Glutamatergic neuron (in vitro differentiated cells): ENCODE measurements at regions not wholly inside any gene's neighbourhood (a gene's known extent, or its start where the extent isn't known, plus 50 kb on each side); places are given as distances from the start of the nearest gene placed in this dataset.

Experiments
- DNase-seq: peaks from one replicate; pipeline ENCODE4 v3.0.0; 2022
- H3K27ac Mint-ChIP-seq: one replicate; pipeline ENCODE4 v1.8.0; 2020; ENCODE audit warnings: mild to moderate bottlenecking, mixed read lengths, inconsistent platforms; ENCODE audit not compliant: unreplicated experiment
- H3K27me3 Mint-ChIP-seq: one replicate; pipeline ENCODE4 v1.8.0; 2020; ENCODE audit warnings: mild to moderate bottlenecking, moderate library complexity, mixed read lengths, inconsistent platforms; ENCODE audit not compliant: unreplicated experiment
- H3K36me3 Mint-ChIP-seq: one replicate; pipeline ENCODE4 v1.8.0; 2020; ENCODE audit warnings: mild to moderate bottlenecking, mixed read lengths, inconsistent platforms; ENCODE audit not compliant: unreplicated experiment
- H3K4me1 Mint-ChIP-seq: one replicate; pipeline ENCODE4 v1.8.0; 2020; ENCODE audit warnings: mild to moderate bottlenecking, low read depth, mixed read lengths, inconsistent platforms; ENCODE audit not compliant: unreplicated experiment
- H3K4me3 Mint-ChIP-seq: one replicate; pipeline ENCODE4 v1.8.0; 2020; ENCODE audit warnings: mild to moderate bottlenecking, mixed read lengths, inconsistent platforms; ENCODE audit not compliant: unreplicated experiment
- H3K9me3 Mint-ChIP-seq: one replicate; pipeline ENCODE4 v1.8.0; 2020; ENCODE audit warnings: mild to moderate bottlenecking, moderate library complexity, mixed read lengths, inconsistent platforms; ENCODE audit not compliant: unreplicated experiment
- CTCF ChIP-seq: fragments of 200-600 bp; sonication (generic); IDR thresholded peaks from one replicate; pipeline ENCODE4 v1.5.0; 2021; ENCODE audit not compliant: partially characterized antibody, unreplicated experiment

- Mint-ChIP-seq H3K36me3 (no peaks in the 10 kb centered on the region), H3K4me1 (no peaks in the 10 kb centered on the region), H3K9me3 (no peaks in the 10 kb centered on the region), H3K27me3 (no peaks in the 10 kb centered on the region), H3K27ac (no peak overlapping the region), H3K4me3 (no peak overlapping the region)
- DNase-seq, result no peak
- no peak for TF ChIP-seq CTCF
Measured at GRCh38 chr4:133389029-133389428, 239.9 kb downstream of the PCDH10 start.

- Mint-ChIP-seq H3K27ac (no peak overlapping the region), H3K4me1 (no peaks in the 10 kb centered on the region), H3K27me3 (no peaks in the 10 kb centered on the region), H3K4me3 (no peak overlapping the region), H3K9me3 (no peaks in the 10 kb centered on the region), H3K36me3 (no peaks in the 10 kb centered on the region)
- no peak for TF ChIP-seq CTCF
- no peak for DNase-seq
Measured at GRCh38 chr4:133385161-133385954, 236.3 kb downstream of the PCDH10 start.

- DNase-seq, result no peak
- TF ChIP-seq CTCF, result no peak
- Mint-ChIP-seq H3K9me3 (no peaks in the 10 kb centered on the region), H3K4me1 (no peaks in the 10 kb centered on the region), H3K27ac (no peak overlapping the region), H3K36me3 (no peaks in the 10 kb centered on the region), H3K27me3 (no peaks in the 10 kb centered on the region), H3K4me3 (no peak overlapping the region)
Measured at GRCh38 chr4:133379681-133380438, 230.8 kb downstream of the PCDH10 start.

- H3K27ac Mint-ChIP-seq, result no peak overlapping the region
- no peaks in the 10 kb centered on the region for H3K36me3 Mint-ChIP-seq
- H3K4me1 Mint-ChIP-seq, result no peaks in the 10 kb centered on the region
- no peak for TF ChIP-seq CTCF
- H3K27me3 Mint-ChIP-seq, result no peaks in the 10 kb centered on the region
- no peak for DNase-seq
- no peaks in the 10 kb centered on the region for H3K9me3 Mint-ChIP-seq
- no peak overlapping the region for H3K4me3 Mint-ChIP-seq
Measured at GRCh38 chr4:133377286-133377685, 228.2 kb downstream of the PCDH10 start.

GRCh38 chr4:133372699-133373098 lies 223.6 kb downstream of the PCDH10 start:
- no peaks in the 10 kb centered on the region for H3K27me3 Mint-ChIP-seq
- H3K9me3 Mint-ChIP-seq, result no peaks in the 10 kb centered on the region
- H3K36me3 Mint-ChIP-seq, result no peaks in the 10 kb centered on the region
- no peaks in the 10 kb centered on the region for H3K4me1 Mint-ChIP-seq
- no peak overlapping the region for H3K27ac Mint-ChIP-seq
- no peak overlapping the region for H3K4me3 Mint-ChIP-seq
- no peak for DNase-seq
- no peak for TF ChIP-seq CTCF
